Mucosa of stomach (tissue), 1 donor: ENCODE measurements at regions not wholly inside any gene's neighbourhood (a gene's known extent, or its start where the extent isn't known, plus 50 kb on each side); places are given as distances from the start of the nearest gene placed in this dataset.

Source experiments
- H3K27me3 ChIP-seq: one replicate; pipeline ENCODE4 v1.7.0; 2013; ENCODE audit warnings: mild to moderate bottlenecking, low read length; ENCODE audit not compliant: control insufficient read depth, insufficient read depth
- H3K36me3 ChIP-seq: one replicate; pipeline ENCODE4 v1.7.0; 2013; ENCODE audit warnings: low read length; ENCODE audit not compliant: control insufficient read depth, insufficient read depth
- H3K4me1 ChIP-seq: one replicate; pipeline ENCODE4 v1.7.0; 2013; ENCODE audit warnings: mild to moderate bottlenecking, low read length; ENCODE audit not compliant: control insufficient read depth, insufficient read depth
- H3K4me3 ChIP-seq: one replicate; pipeline ENCODE4 v1.7.0; 2013; ENCODE audit warnings: low read length
- H3K9ac ChIP-seq: one replicate; pipeline ENCODE4 v1.7.0; 2013; ENCODE audit warnings: mild to moderate bottlenecking, low read length, moderate library complexity
- H3K9me3 ChIP-seq: one replicate; pipeline ENCODE4 v1.7.0; 2013; ENCODE audit warnings: mild to moderate bottlenecking, low read length, moderate library complexity; ENCODE audit not compliant: control insufficient read depth
- donor health status: Pancreatic carcinoma.

DNA sequence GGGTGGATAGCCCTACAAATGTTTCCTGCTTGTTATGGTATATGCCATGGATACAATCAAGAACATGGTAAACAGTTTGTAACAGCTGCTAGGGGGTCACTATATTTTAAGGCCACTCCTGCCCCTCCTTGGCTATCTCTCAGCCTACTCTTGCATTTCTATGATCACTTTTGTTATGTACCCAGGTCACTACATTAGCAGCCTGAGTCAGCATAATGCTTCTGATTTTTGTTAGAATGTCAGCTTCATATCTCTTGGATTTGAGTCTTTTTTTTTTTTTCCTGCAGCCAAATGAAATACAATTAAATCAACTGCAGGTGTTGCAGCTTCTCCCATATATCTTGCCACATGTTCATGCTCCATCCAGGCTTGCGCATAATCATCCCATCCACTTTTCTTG is 629.7 kb upstream of the GRAMD2B start:
- H3K27me3 ChIP-seq, result no peaks in the 10 kb centered on the region
- no peak overlapping the region for H3K9ac ChIP-seq
- H3K4me1 ChIP-seq, result no peaks in the 10 kb centered on the region
- H3K36me3 ChIP-seq, result no peaks in the 10 kb centered on the region
- H3K4me3 ChIP-seq, result no peak overlapping the region
- H3K9me3 ChIP-seq, result no peaks in the 10 kb centered on the region

DNA sequence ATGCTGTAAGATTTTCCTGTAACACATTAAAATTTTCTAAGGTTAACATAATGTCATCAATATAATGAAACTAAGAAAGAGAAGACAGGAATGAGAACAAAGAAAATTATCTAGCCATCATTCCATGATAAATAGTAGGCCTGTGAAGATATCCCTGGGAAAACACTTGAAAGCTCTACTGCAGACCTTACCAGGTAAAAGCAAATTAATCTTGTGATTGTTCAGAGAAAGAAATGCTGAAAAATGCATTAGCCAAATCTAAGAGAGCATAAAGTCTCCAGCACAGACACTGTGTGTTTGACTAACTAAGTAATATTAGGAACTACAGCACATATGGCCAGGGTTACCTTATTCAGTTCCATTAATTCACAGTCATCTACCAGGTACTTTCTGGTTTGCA is 628.3 kb upstream of the GRAMD2B start:
- no peaks in the 10 kb centered on the region for H3K4me1 ChIP-seq
- H3K9me3 ChIP-seq, result no peaks in the 10 kb centered on the region
- H3K9ac ChIP-seq, result no peak overlapping the region
- H3K27me3 ChIP-seq, result no peaks in the 10 kb centered on the region
- no peaks in the 10 kb centered on the region for H3K36me3 ChIP-seq
- no peak overlapping the region for H3K4me3 ChIP-seq

DNA sequence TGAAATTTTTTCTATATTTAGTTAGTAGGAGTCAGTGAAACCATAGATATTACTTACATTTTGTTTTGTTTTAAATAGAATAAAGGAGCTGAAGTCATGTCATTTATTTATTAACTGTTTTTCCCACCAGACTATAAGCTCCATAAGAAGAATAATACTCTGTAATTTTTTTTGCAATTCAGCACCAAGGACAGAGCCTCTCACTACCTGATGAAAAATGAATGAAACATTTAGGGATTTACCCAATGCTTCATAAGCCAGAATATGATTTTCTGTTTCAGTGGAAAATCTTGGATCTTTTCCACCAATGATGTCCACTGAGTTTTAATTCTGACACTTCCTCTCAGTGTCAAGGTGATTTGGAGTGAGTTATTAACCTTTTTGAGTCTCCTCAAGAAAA is 624.9 kb upstream of the GRAMD2B start:
- Histone ChIP-seq H3K4me3 (no peak overlapping the region), H3K9ac (no peak overlapping the region), H3K4me1 (no peaks in the 10 kb centered on the region), H3K36me3 (no peaks in the 10 kb centered on the region), H3K27me3 (no peaks in the 10 kb centered on the region), H3K9me3 (no peaks in the 10 kb centered on the region)

DNA sequence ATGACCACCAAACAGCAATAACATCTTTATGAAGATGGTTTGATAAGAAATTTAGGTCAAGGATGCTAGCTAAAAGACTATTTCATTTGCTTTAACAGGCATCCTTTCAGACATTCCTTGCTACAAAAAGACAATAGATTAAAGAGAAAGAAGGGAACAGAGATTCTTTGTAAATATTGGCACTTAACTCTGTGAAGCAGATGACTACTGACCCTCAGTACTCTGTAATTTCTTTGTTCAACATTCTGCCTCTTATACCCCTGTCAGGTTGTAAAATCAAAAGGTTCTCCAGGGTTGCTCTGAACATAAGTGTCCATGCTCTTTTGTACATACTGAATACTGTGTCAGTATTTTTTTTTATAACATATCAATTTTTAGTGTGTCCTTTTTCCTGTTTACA is 610.6 kb upstream of the GRAMD2B start:
- H3K27me3 ChIP-seq, result no peaks in the 10 kb centered on the region
- H3K9ac ChIP-seq, result no peak overlapping the region
- H3K36me3 ChIP-seq, result no peaks in the 10 kb centered on the region
- H3K9me3 ChIP-seq, result no peaks in the 10 kb centered on the region
- H3K4me3 ChIP-seq, result no peak overlapping the region
- H3K4me1 ChIP-seq, result no peaks in the 10 kb centered on the region

DNA sequence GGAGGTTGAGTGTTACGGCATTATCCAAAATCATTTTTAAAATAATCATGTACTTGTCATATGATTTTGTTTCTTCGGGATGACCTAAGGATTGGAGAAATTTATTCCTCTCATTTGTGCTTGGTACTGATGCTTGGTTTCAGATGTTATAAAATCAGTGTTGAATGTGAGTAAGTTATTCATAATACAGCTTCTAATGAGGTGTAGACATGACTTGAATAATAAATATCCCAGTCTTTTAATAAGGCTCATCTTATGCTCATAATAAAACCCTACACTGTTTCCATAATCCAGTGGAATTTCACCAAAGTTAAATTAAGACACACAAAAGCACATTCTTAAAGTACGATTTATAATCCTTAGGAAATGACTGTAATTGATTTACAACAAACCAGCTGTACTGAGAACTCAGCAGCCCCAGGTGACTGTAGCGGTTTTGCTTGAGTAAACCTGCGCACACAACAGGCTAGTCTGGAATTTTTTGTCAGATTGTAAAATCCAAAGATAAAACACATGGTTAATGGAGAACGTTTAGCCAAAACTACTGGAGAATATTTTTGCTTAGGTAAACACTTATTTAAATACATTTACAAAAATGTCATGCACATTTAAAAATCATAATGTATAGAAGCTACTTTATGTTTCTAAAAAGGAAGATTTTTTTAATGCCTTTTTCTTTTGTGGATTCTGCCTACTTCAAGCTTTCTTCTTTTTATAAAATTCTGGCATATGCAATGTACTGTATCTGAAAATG is 609.8 kb upstream of the GRAMD2B start:
- Histone ChIP-seq H3K4me1 (no peaks in the 10 kb centered on the region), H3K9me3 (no peaks in the 10 kb centered on the region), H3K9ac (no peak overlapping the region), H3K4me3 (no peak overlapping the region), H3K36me3 (no peaks in the 10 kb centered on the region), H3K27me3 (no peaks in the 10 kb centered on the region)

DNA sequence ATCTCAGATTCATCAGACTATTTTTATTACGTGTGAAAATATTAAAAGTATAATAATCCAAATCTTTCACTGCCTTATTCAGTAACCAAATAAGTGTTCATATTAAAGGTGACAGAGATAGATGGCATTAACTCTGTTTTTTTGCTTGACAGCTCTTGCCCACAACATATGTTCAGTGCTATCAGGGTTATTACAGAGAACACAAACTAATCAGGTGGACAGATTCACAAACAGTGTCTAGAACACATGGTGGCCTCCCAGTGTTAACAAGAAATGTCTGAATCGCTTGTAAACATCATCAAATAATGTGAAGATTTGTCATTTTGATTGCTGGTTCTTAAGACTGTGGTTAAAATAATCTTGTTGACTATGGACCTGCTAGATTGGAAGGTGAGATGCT is 609.1 kb upstream of the GRAMD2B start:
- no peaks in the 10 kb centered on the region for H3K27me3 ChIP-seq
- H3K9ac ChIP-seq, result no peak overlapping the region
- H3K4me3 ChIP-seq, result no peak overlapping the region
- H3K9me3 ChIP-seq, result no peaks in the 10 kb centered on the region
- H3K36me3 ChIP-seq, result no peaks in the 10 kb centered on the region
- no peaks in the 10 kb centered on the region for H3K4me1 ChIP-seq

DNA sequence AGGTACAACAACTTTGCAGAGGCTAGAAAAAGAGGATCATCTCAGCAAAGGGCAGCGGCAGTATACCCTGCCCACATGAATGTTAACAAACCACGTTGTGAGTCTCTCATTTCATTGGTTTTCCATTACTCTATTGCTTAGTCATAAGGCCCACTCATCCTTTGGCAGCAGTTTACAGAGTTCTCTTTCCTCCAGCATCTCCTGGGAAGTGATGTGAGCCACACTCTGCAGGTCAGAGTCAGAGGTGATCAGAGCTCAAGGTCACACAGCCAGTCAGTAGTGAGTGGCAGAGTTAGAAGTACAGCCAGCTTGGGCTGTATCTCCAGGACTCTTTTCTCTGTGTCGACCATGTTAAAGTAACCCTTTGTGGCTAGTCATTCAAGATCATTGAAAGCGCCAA is 599.6 kb upstream of the GRAMD2B start:
- Histone ChIP-seq H3K4me1 (no peaks in the 10 kb centered on the region), H3K4me3 (no peak overlapping the region), H3K9me3 (no peaks in the 10 kb centered on the region), H3K27me3 (no peaks in the 10 kb centered on the region), H3K36me3 (no peaks in the 10 kb centered on the region), H3K9ac (no peak overlapping the region)

DNA sequence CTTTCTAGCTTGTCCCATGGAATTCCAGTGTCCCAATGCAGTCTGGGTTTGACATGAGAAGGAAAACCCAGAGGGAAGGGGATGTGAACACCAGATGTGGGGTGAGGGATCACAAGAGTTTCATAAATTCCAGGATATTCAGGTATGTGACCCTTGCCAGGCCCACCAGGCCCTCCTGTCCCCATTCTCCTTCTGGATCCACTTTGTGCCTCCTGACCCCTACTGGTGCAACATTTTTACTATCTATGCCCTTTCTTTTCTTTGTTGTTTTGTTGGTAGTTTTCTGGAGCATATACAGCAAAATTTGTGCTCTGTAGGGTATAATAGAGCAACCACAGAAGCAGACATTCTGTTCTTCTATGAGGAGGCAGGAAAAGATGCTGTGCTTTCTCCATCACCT is 597.0 kb upstream of the GRAMD2B start:
- Histone ChIP-seq H3K4me1 (no peaks in the 10 kb centered on the region), H3K27me3 (no peaks in the 10 kb centered on the region), H3K36me3 (no peaks in the 10 kb centered on the region), H3K9me3 (no peaks in the 10 kb centered on the region), H3K9ac (no peak overlapping the region), H3K4me3 (no peak overlapping the region)

DNA sequence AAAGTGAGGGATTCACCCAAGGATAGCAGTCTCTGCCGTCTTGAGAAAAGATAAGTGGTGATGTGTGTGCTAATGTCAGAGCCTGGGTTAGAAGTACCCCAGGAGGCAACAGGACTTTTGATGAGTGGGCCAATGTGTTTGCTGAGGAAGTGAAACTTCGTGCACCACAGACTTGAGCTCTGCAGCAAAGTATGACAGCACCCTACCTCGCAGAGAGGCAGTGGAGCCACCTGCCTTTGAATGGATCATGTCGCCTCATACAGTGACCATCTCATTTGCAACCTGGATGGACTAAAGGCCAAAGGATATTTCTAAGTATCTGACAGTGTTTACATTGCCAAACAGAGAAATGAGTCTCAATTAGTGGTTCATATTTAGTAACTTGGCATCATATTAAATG is 593.9 kb upstream of the GRAMD2B start:
- Histone ChIP-seq H3K4me1 (no peaks in the 10 kb centered on the region), H3K36me3 (no peaks in the 10 kb centered on the region), H3K4me3 (no peak overlapping the region), H3K27me3 (no peaks in the 10 kb centered on the region), H3K9me3 (no peaks in the 10 kb centered on the region), H3K9ac (no peak overlapping the region)

DNA sequence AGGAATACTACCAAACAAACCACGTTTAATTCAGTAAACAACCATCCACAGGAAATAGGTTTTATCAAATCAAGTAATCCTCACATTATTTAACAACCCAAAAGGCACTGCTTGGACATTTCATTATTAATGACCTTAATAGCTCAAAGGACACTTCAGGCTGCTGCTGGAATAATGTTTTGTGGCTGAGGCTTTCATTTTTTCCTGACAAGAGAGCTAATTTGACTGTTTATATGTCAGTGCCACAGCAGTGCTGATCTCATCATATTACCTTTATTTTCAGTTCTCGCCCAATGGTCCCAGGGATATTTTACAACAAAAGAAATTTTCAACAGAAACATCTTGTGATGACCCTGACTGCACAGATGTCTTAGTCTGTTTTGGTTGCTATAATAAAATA is 589.8 kb upstream of the GRAMD2B start:
- Histone ChIP-seq H3K4me3 (no peak overlapping the region), H3K9me3 (no peaks in the 10 kb centered on the region), H3K36me3 (no peaks in the 10 kb centered on the region), H3K27me3 (no peaks in the 10 kb centered on the region), H3K9ac (no peak overlapping the region), H3K4me1 (peaks cover 5% of the 10 kb centered on the region)

DNA sequence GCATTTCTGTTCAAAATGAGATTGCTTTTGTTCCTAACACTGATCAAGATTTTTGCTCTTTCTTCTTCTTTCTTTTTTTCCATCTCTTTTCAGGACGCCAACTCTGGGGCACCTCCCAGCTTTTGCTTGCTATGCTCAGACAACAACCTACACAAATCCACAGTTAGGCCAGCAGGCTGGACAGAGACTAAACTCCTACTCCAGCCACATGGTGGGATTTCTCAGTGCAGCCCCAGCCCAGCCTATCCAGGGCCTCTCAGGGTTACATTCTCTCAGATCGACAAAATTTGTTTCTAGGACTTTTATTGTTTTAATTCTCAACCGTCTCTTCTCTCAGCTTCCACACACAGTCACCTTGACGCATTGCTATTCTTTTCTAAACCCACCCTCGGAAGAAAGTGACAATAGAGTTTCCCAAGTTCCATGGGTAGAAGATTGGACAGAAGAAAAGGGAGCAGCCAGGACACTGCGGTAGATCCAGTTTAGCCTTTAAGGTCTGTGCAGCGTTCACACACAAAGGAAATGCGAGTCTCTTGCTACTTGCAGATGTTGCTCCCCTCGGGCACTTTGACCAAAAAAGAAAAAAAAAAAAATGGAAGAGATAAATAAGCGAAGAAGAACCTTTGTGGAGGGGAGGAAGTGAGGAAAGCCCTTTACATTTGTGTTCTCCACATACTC is 588.6 kb upstream of the GRAMD2B start:
- Histone ChIP-seq H3K9ac (no peak overlapping the region), H3K9me3 (no peaks in the 10 kb centered on the region), H3K4me3 (no peak overlapping the region), H3K27me3 (no peaks in the 10 kb centered on the region), H3K36me3 (no peaks in the 10 kb centered on the region), H3K4me1 (peaks cover 5% of the 10 kb centered on the region)

DNA sequence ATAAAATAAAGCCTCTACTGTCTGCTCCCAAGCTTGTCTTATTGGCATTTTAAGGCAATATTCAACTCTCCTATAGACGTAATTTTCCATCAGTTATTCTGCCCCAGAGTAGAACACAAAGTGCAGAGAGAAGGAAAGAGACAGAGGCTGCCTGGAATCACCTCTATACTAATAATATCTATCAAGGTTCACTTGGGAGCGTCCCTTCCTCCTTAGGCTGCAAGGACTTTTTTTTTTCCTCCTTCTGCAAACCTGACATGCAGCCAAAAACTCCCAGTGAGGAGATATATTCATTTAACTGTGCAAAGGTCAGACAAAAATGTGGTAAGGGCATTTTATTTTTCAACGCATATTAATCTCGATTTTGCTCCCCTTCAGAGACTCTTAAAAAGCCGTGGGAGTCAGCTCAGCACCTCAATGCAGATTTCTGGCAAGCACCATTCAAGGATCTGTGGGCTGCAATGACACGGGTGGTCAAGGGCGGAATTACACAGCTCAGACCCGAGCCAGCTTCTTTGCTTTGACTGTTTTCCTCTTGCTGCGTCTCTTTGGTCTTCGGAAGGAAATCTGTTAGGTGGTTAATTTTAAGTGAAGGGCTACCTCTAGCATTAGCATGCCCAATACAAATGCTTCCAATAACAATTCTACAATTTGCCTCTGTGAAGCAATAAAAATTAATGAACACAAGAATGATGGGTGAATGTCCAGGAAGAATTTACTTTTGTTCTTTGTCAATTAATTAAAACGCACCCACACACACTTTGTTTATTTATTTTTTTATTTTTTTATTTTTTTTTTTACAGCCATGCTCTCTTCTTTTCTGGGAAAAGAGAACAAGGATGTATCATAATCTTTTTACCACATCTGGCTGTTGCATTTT is 587.7 kb upstream of the GRAMD2B start:
- Histone ChIP-seq H3K27me3 (no peaks in the 10 kb centered on the region), H3K4me1 (peaks cover 5% of the 10 kb centered on the region), H3K36me3 (no peaks in the 10 kb centered on the region), H3K4me3 (no peak overlapping the region), H3K9ac (no peak overlapping the region), H3K9me3 (no peaks in the 10 kb centered on the region)
